Stimulated activated naive B cell treated with anti-CD40 and anti-IgM and Interleukin-4, amounts not matched to agents 10 μg/mL and 1 μg/mL and 100 μg/mL, for 72 hours (primary cell): ENCODE measurements at regions not wholly inside any gene's neighbourhood (a gene's known extent, or its start where the extent isn't known, plus 50 kb on each side); places are given as distances from the start of the nearest gene placed in this dataset.
"Not testable (repeated sequence)": the region's sequence is repeated elsewhere in the genome, so short reads cannot be mapped to it uniquely, and the experiment has no call there.

Source experiments
- ATAC-seq, 2 donors: fragments of 150-1000 bp; cut with Tn5 transposase; replicated peaks; 2 replicates each; pipeline ENCODE4 v1.10.0; 2021; ENCODE audit warnings: moderate library complexity in 1 of 2
- DNase-seq: peaks from one replicate; pipeline ENCODE4 v3.0.0; 2021
- H3K27ac Mint-ChIP-seq: one replicate; pipeline ENCODE4 v1.8.0; 2022; ENCODE audit warnings: mild to moderate bottlenecking, mixed read lengths
- H3K27me3 Mint-ChIP-seq, 2 donors: one replicate each; pipeline ENCODE4 v1.8.0; 2022; ENCODE audit warnings: mixed read lengths in 2 of 2
- H3K36me3 Mint-ChIP-seq, 2 donors: one replicate each; pipeline ENCODE4 v1.8.0; 2022; ENCODE audit warnings: mixed read lengths in 2 of 2, mild to moderate bottlenecking in 1 of 2
- H3K4me1 Mint-ChIP-seq, 2 donors: one replicate each; pipeline ENCODE4 v1.8.0; 2022; ENCODE audit warnings: mixed read lengths in 2 of 2, mild to moderate bottlenecking in 1 of 2
- H3K4me3 Mint-ChIP-seq, 2 donors: one replicate each; pipeline ENCODE4 v1.8.0; 2022; ENCODE audit warnings: mild to moderate bottlenecking in 2 of 2, mixed read lengths in 2 of 2, moderate library complexity in 1 of 2
- H3K9me3 Mint-ChIP-seq, 2 donors: one replicate each; pipeline ENCODE4 v1.8.0; 2022; ENCODE audit warnings: mixed read lengths in 2 of 2, mild to moderate bottlenecking in 1 of 2

- DNase-seq (no peak), ATAC-seq (no peak)
- H3K4me1 Mint-ChIP-seq, result no peaks in the 10 kb centered on the region
- H3K27ac Mint-ChIP-seq, result no peak overlapping the region
- no peaks in the 10 kb centered on the region for H3K36me3 Mint-ChIP-seq
- H3K27me3 Mint-ChIP-seq, result no peaks in the 10 kb centered on the region
- peaks cover 0 to 3% of the 10 kb centered on the region in 2 donors for H3K9me3 Mint-ChIP-seq
- no peak overlapping the region for H3K4me3 Mint-ChIP-seq
Measured at GRCh38 chr4:174408841-174409552, 113.3 kb downstream of the HPGD start.

GRCh38 chr4:174406383-174406782 lies 115.9 kb downstream of the HPGD start:
- DNase-seq (no peak), ATAC-seq (no peak)
- no peaks in the 10 kb centered on the region for H3K4me1 Mint-ChIP-seq
- H3K27ac Mint-ChIP-seq, result no peak overlapping the region
- no peaks in the 10 kb centered on the region for H3K36me3 Mint-ChIP-seq
- peaks cover 0 to 5% of the 10 kb centered on the region in 2 donors for H3K27me3 Mint-ChIP-seq
- H3K9me3 Mint-ChIP-seq, result peaks cover 0 to 3% of the 10 kb centered on the region in 2 donors
- no peak overlapping the region for H3K4me3 Mint-ChIP-seq

- no peak overlapping the region for H3K27ac Mint-ChIP-seq
- DNase-seq (no peak), ATAC-seq (no peak)
- H3K9me3 Mint-ChIP-seq, result peaks cover 0 to 3% of the 10 kb centered on the region in 2 donors
- peaks cover 0 to 5% of the 10 kb centered on the region in 2 donors for H3K27me3 Mint-ChIP-seq
- H3K4me1 Mint-ChIP-seq, result no peaks in the 10 kb centered on the region
- no peaks in the 10 kb centered on the region for H3K36me3 Mint-ChIP-seq
- no peak overlapping the region for H3K4me3 Mint-ChIP-seq
Measured at GRCh38 chr4:174405923-174406322, 116.4 kb downstream of the HPGD start.

DNA sequence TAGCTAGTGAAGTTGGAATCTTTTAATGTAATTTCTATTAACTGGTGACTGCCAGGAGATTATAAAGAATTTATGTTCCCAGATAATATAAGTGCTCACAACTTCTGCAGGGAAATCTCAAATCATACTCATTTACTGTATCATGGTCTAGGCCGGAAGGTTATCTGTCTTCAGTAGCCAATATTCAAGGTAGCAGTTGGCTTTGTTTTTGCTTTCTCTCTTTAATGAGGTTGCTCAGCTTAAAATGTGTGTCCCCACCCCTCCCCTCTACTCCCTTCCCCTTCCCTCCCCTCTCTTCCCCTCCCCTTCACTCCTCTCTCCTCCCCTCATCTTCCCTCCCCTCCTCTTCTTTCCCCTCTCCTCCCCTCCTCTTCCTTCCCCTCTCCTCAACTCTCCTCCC lies 117.6 kb downstream of the HPGD start:
- H3K27me3 Mint-ChIP-seq, result peaks cover 0 to 5% of the 10 kb centered on the region in 2 donors
- no peaks in the 10 kb centered on the region for H3K36me3 Mint-ChIP-seq
- no peak overlapping the region for H3K27ac Mint-ChIP-seq
- ATAC-seq (no peak), DNase-seq (no peak)
- peaks cover 0 to 1% of the 10 kb centered on the region in 2 donors for H3K9me3 Mint-ChIP-seq
- H3K4me3 Mint-ChIP-seq, result no peak overlapping the region
- H3K4me1 Mint-ChIP-seq, result no peaks in the 10 kb centered on the region

GRCh38 chr4:174403177-174403543 lies 119.1 kb downstream of the HPGD start:
- no peaks in the 10 kb centered on the region for H3K4me1 Mint-ChIP-seq
- ATAC-seq, result no peak
- no peak for DNase-seq
- peaks cover 0 to 5% of the 10 kb centered on the region in 2 donors for H3K27me3 Mint-ChIP-seq
- no peaks in the 10 kb centered on the region for H3K9me3 Mint-ChIP-seq
- H3K4me3 Mint-ChIP-seq, result no peak overlapping the region
- H3K27ac Mint-ChIP-seq, result no peak overlapping the region
- H3K36me3 Mint-ChIP-seq, result no peaks in the 10 kb centered on the region

DNA sequence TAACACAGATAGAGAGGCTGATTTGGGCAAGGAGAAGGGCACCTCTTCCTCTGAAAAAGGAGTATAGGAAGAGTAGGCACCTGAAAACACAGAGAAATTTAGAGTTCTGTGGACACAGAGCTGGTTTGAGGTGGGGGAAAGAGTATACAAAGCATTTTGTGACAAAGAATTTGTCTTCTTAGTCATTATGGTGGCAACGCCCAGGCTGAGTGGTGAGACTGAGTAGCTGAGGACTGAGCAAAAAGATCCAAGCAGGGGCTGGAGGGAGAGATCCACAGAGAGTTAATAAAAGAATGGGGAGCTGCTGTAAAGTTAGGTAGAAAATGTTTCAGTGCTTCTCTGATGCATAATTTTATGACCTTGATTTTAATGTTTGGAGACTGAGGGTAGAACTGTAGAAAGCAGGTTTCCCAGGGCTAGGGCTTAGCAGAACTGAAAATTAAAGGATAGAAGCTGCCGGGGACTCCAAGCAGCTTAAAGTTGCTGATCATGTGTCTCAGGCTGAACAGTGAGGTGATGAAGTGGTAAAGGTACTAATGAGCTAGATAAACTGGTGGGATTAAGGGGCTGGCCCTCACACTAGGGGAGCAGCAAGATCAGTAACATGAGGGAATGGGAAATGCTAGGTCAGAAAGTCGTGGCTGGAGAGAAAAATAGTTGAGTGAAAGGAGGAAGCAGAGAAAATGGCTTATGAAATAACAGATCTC lies 118.9 kb downstream of the CEP44 start:
- peaks cover 0 to 5% of the 10 kb centered on the region in 2 donors for H3K27me3 Mint-ChIP-seq
- no peaks in the 10 kb centered on the region for H3K36me3 Mint-ChIP-seq
- DNase-seq (no peak), ATAC-seq (no peak)
- H3K4me3 Mint-ChIP-seq, result no peak overlapping the region
- H3K4me1 Mint-ChIP-seq, result no peaks in the 10 kb centered on the region
- H3K27ac Mint-ChIP-seq, result no peak overlapping the region
- no peaks in the 10 kb centered on the region for H3K9me3 Mint-ChIP-seq

DNA sequence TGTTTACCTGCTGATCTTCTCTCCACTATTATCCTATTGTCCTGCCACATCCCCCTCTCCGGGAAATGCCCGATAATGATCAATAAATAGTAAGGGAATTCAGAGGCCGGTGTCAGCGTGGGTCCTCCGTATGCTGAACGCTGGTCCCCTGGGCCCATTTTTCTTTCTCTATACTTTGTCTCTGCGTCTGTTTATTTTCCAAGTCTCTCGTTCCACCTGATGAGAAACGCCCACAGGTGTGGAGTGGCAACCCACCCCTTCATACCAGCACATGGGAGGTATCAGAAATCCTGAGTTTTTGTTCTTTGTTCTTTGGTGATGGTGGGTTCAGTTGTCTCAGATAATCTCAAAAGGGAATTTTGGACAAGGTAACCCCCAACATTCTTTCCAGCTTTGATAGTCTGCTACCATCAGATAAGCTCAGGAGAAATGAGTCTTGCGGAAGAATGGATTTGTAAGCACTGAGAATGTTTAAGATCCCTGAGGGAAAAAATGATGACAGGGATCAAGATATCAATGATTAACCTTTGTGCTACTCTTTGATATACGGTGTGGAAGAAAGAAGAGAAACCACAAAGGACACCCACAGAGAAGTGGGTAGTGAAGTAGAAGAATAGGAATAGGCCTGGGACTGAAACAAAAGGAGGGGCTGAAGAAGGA lies 117.9 kb downstream of the CEP44 start:
- Mint-ChIP-seq H3K4me1 (no peaks in the 10 kb centered on the region), H3K9me3 (no peaks in the 10 kb centered on the region), H3K27ac (no peak overlapping the region), H3K27me3 (peaks cover 0 to 5% of the 10 kb centered on the region in 2 donors), H3K4me3 (no peak overlapping the region), H3K36me3 (no peaks in the 10 kb centered on the region)
- DNase-seq, result no peak
- no peak for ATAC-seq

DNA sequence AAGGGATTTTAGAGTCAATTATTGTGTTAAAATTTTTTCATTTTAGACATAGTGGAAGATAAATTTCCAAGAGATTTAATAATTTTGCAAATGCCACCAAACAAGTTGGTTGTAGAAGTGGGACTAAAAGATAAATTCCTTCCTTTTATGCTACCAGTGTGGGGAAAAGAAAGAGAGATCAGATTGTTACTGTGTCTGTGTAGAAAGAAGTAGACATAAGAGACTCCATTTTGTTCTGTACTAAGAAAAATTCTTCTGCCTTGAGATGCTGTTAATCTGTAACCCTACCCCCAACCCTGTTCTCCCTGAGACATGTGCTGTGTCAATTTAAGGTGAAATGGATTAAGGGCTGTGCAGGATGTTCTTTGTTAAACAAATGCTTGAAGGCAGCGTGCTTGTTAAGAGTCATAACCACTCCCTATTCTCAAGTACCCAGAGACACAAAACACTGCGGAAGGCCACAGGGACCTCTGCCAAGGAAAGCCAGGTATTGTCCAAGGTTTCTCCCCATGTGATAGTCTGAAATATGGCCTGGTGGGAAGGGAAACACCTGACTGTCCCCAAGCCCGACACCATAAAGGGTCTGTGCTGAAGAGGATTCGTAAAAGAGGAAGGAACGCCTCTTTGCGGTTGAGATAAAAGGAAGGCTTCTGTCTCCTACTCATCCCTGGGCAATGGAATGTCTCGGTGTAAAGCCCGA lies 117.0 kb downstream of the CEP44 start:
- not testable (repeated sequence) for H3K27ac Mint-ChIP-seq, H3K27me3 Mint-ChIP-seq, H3K4me3 Mint-ChIP-seq, ATAC-seq, H3K9me3 Mint-ChIP-seq, DNase-seq, H3K36me3 Mint-ChIP-seq, H3K4me1 Mint-ChIP-seq

- no peaks in the 10 kb centered on the region for H3K4me1 Mint-ChIP-seq
- ATAC-seq, result no peak
Measured at GRCh38 chr4:174398728-174399127, 115.0 kb downstream of the CEP44 start.

DNA sequence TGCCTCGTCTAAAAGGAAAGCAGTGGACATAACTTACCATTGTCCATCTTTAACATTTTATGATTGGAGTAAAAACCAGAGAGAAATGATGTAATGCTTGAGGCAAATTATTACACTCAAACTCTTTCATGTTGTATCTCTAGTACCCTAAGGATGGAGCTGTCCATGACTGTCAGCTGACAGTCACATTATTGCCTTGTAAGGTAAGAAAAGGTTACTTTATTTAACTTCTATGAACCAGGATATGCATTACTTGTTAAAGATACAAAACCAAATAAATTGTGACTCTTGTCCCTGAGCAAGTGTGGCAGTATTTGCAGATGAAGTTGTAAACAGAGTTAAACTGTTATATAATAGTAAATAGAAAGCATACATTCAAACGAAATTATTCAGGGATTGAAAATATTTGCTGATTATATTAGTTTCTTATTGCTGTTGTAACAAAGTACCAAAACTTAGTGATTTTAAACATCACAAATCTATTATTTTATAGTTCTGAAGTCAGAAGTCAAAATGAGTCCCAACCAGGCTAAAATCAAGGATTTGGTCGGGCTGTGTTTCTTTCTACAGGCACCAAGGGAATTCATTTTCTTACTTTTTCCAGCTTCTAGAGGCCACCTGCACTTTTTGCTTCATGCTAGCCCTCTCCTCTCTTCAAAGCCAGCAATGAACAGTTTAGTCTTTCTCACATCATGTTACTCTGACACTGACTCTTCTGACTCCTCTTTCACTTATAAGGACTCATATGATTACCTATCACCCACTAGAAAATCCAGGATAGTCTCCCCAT lies 113.8 kb downstream of the CEP44 start:
- no peaks in the 10 kb centered on the region for H3K9me3 Mint-ChIP-seq

More at GRCh38 chr4:174398728-174399127, 115.0 kb downstream of the CEP44 start:
- no peak overlapping the region for H3K4me3 Mint-ChIP-seq
- no peaks in the 10 kb centered on the region for H3K36me3 Mint-ChIP-seq
- H3K27me3 Mint-ChIP-seq, result peaks cover 0 to 5% of the 10 kb centered on the region in 2 donors
- H3K27ac Mint-ChIP-seq, result no peak overlapping the region
- no peaks in the 10 kb centered on the region for H3K9me3 Mint-ChIP-seq
- DNase-seq, result no peak

GRCh38 chr4:174396599-174397110 lies 112.9 kb downstream of the CEP44 start:
- DNase-seq (no peak), ATAC-seq (no peak)
- Mint-ChIP-seq H3K36me3 (no peaks in the 10 kb centered on the region), H3K4me1 (no peaks in the 10 kb centered on the region), H3K4me3 (no peak overlapping the region), H3K9me3 (no peaks in the 10 kb centered on the region), H3K27ac (no peak overlapping the region), H3K27me3 (no peaks in the 10 kb centered on the region)

More for the DNA sequence above, 113.8 kb downstream of the CEP44 start:
- Mint-ChIP-seq H3K4me1 (no peaks in the 10 kb centered on the region), H3K4me3 (no peak overlapping the region), H3K36me3 (no peaks in the 10 kb centered on the region), H3K27me3 (peaks cover 0 to 5% of the 10 kb centered on the region in 2 donors), H3K27ac (no peak overlapping the region)
- DNase-seq (no peak), ATAC-seq (no peak)

DNA sequence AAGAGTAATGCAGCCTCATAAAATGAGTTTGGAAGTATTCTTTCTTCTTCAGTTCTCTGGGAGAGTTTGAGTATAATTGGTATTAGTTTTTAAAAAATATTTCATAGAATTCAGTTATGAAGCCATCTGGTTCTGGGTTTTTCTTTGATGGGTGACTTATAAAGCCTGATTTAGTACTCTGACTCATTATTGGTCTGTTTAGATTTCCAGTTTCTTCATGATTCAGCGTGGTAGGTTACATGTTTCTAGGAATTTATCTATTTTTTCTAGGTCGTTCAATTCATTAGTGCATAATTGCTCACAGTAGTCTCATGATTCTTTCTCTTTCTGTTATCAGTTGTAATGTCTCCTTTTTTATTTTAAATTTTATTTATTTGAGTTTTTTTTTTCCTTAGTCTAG lies 111.2 kb downstream of the CEP44 start:
- Mint-ChIP-seq H3K9me3 (no peaks in the 10 kb centered on the region), H3K27me3 (no peaks in the 10 kb centered on the region), H3K4me3 (no peak overlapping the region), H3K36me3 (no peaks in the 10 kb centered on the region), H3K27ac (no peak overlapping the region), H3K4me1 (no peaks in the 10 kb centered on the region)
- ATAC-seq (no peak), DNase-seq (no peak)

DNA sequence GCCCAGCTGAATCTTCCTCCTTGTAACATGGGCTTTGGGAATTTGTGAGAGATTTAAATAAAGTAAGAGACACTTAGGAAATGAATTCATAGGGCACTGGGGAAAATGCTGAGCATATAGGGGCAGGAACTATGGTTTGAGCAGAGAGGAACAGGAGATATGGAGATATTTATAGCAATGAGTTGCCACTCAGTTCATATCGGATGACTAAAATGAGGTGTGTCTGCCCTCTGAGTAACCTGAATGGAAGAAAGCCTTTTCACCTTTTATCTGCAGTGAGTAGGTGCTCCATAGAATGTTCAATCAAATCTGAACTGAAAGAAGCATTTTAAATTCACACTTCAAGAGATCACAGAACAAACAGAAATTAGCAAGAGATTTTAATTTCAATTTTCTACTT lies 105.7 kb downstream of the CEP44 start:
- no peak for DNase-seq
- Mint-ChIP-seq H3K9me3 (no peaks in the 10 kb centered on the region), H3K4me3 (no peak overlapping the region), H3K27ac (no peak overlapping the region), H3K4me1 (peaks cover 4 to 7% of the 10 kb centered on the region in 2 donors), H3K27me3 (no peaks in the 10 kb centered on the region), H3K36me3 (no peaks in the 10 kb centered on the region)
- peak in 1 of 2 donors; percentile 41 for ATAC-seq
